SH-SY5Y (cell line): ENCODE measurements at regions not wholly inside any gene's neighbourhood (a gene's known extent, or its start where the extent isn't known, plus 50 kb on each side); places are given as distances from the start of the nearest gene placed in this dataset.

Experiments
- GATA2 ChIP-seq: IDR thresholded peaks from 2 replicates; pipeline ENCODE4 v1.6.1; 2011; ENCODE audit warnings: mild to moderate bottlenecking, low read depth, low read length
- GATA3 ChIP-seq: IDR thresholded peaks from 2 replicates; pipeline ENCODE4 v1.6.1; 2011; ENCODE audit warnings: low read depth, mild to moderate bottlenecking, low read length, moderate library complexity

GRCh38 chr4:12487000-12487399, 997.1 kb downstream of the RAB28 start:
- TF ChIP-seq GATA3 (no peak), GATA2 (no peak)
